Body of pancreas (tissue), 4 donors: ENCODE measurements at regions not wholly inside any gene's neighbourhood (a gene's known extent, or its start where the extent isn't known, plus 50 kb on each side); places are given as distances from the start of the nearest gene placed in this dataset.

Experiments used
- CTCF ChIP-seq, 7 experiments: fragments of 450-650 bp in 4 of 7; fragments of 200-600 bp in 3 of 7; sonication (generic) in 3 of 7; IDR thresholded peaks; one replicate each; pipeline ENCODE4 v1.5.1; 2016 to 2019; ENCODE audit warnings: antibody characterized with exemption in 7 of 7
- POLR2A ChIP-seq, 3 donors: fragments of 450-650 bp; IDR thresholded peaks; one replicate each; pipeline ENCODE4 v1.6.1; 2016; ENCODE audit warnings: antibody characterized with exemption in 3 of 3, mild to moderate bottlenecking in 2 of 3

- no peak for TF ChIP-seq CTCF (IDR thresholded peaks at IDR 0.05)
- TF ChIP-seq POLR2A (IDR thresholded peaks at IDR 0.05): no peak
Measured at GRCh38 chr1:101183388-101183699, 53.5 kb upstream of the S1PR1 start.
